ENCODE measurements at regions not wholly inside any gene's neighbourhood (a gene's known extent, or its start where the extent isn't known, plus 50 kb on each side); places are given as distances from the start of the nearest gene placed in this dataset.
"Not testable (repeated sequence)": the region's sequence is repeated elsewhere in the genome, so short reads cannot be mapped to it uniquely, and the experiment has no call there.

- no peak for DNase-seq
Observed at GRCh38 chr6:121885399-121886152, 450.1 kb downstream of the GJA1 start.

- DNase-seq, result no peak
Observed at GRCh38 chr6:121886223-121886830, 450.9 kb downstream of the GJA1 start.

- DNase-seq, result no peak
Observed at GRCh38 chr6:121887724-121888123, 452.3 kb downstream of the GJA1 start.

GRCh38 chr6:121890307-121890910 is 455.0 kb downstream of the GJA1 start:
- no peak for DNase-seq

- not testable (repeated sequence) for DNase-seq
Observed at GRCh38 chr6:121895731-121896130, 460.3 kb downstream of the GJA1 start.

GRCh38 chr6:121896363-121896762 is 460.9 kb downstream of the GJA1 start:
- DNase-seq, result no peak

- no peak for DNase-seq
Observed at GRCh38 chr6:121896771-121897170, 461.3 kb downstream of the GJA1 start.

GRCh38 chr6:121897337-121897760 is 461.9 kb downstream of the GJA1 start:
- no peak for DNase-seq

- DNase-seq, result no peak
Observed at GRCh38 chr6:121901432-121901831, 466.0 kb downstream of the GJA1 start.

- DNase-seq, result no peak
Observed at GRCh38 chr6:121904559-121904958, 469.1 kb downstream of the GJA1 start.

- DNase-seq, result no peak
Observed at GRCh38 chr6:121912905-121913304, 477.5 kb downstream of the GJA1 start.

GRCh38 chr6:121917263-121917829 is 481.9 kb downstream of the GJA1 start:
- no peak for DNase-seq

- DNase-seq, result no peak
Observed at GRCh38 chr6:121917834-121918559, 481.5 kb upstream of the HSF2 start.

GRCh38 chr6:121920616-121921015 is 478.8 kb upstream of the HSF2 start:
- DNase-seq, result no peak

GRCh38 chr6:121925024-121925423 is 474.4 kb upstream of the HSF2 start:
- no peak for DNase-seq

GRCh38 chr6:121925534-121926255 is 473.8 kb upstream of the HSF2 start:
- DNase-seq, result no peak

- no peak for DNase-seq
Observed at GRCh38 chr6:121929301-121929700, 470.2 kb upstream of the HSF2 start.

GRCh38 chr6:121932076-121932991 is 467.1 kb upstream of the HSF2 start:
- DNase-seq, result no peak

GRCh38 chr6:121934451-121934850 is 465.0 kb upstream of the HSF2 start:
- DNase-seq, result no peak

- DNase-seq, result no peak
Observed at GRCh38 chr6:121940728-121941127, 458.7 kb upstream of the HSF2 start.

GRCh38 chr6:121944354-121944753 is 455.1 kb upstream of the HSF2 start:
- DNase-seq, result no peak

Measured in NCI-H526 (cell line).